K562 (cell line): ENCODE measurements at regions not wholly inside any gene's neighbourhood (a gene's known extent, or its start where the extent isn't known, plus 50 kb on each side); places are given as distances from the start of the nearest gene placed in this dataset.

Experiments used
- ATAC-seq: fragments of 200-7000 bp; cut with Tn5 transposase; 3 replicates; pipeline ENCODE4 v1.9.1; 2020; ENCODE audit warnings: moderate library complexity
- BruUV-seq: library from RNA; stranded (reverse); fragments of 400-500 nt; replicated peaks from 2 replicates; lab custom pipeline; 2021; lab: Mats Ljungman, UMichigan
- CTCF ChIA-PET: fragments of 300-600 bp; formaldehyde crosslinking; extraction: SDS; loops from one replicate; lab custom pipeline; 2021; ENCODE audit warnings: low intra/inter-chr PET ratio; lab: Yijun Ruan, JAX
- POLR2A ChIA-PET: fragments of 300-600, 350-650 bp; sonication (Branson Sonifier 250); formaldehyde crosslinking; extraction: SDS; loops from one replicate; lab custom pipeline; 2021; ENCODE audit warnings: antibody characterized with exemption, inconsistent platforms; lab: Yijun Ruan, JAX
- DNase-seq, 4 experiments: peaks; one replicate each; pipeline versions ENCODE4 v3.0.0 to v3.0.0-alpha.2; 2011 to 2018; ENCODE audit warnings: low spot score in 3 of 4, mixed read lengths in 3 of 4; ENCODE audit errors: extremely low read depth in 1 of 4
- FAIRE-seq: peaks from 2 replicates; lab custom pipeline; 2011; peaks lifted over from hg19 to GRCh38; lab: Jason Lieb, UNC
- H2AFZ ChIP-seq: 2 replicates; pipeline ENCODE4 v1.6.0; 2011; ENCODE audit warnings: low read depth, low read length, control low read depth, inconsistent platforms
- H3K27ac ChIP-seq: fragments of 200-600 bp; 3 replicates; pipeline ENCODE4 v1.8.0; 2011; ENCODE audit warnings: low read depth, mild to moderate bottlenecking, control low read depth, inconsistent platforms, low read length, moderate library complexity, mixed read lengths; ENCODE audit errors: extremely low read depth
- H3K27me3 ChIP-seq, 2 experiments: fragments of 300-600 bp in 1 of 2; 2 replicates in 1 of 2; 3 replicates in 1 of 2; pipeline versions ENCODE4 v1.6.0 to v1.8.0; 2011; ENCODE audit warnings: inconsistent platforms in 2 of 2, low read length in 2 of 2, mild to moderate bottlenecking in 1 of 2, mixed read lengths in 1 of 2, moderate library complexity in 1 of 2; ENCODE audit not compliant: control insufficient read depth in 2 of 2, insufficient read depth in 2 of 2
- H3K36me3 ChIP-seq: fragments of 300-600 bp; 3 replicates; pipeline ENCODE4 v1.8.0; 2011; ENCODE audit warnings: mild to moderate bottlenecking, low read length, inconsistent platforms; ENCODE audit not compliant: control insufficient read depth, insufficient read depth
- H3K4me1 ChIP-seq, 2 experiments: fragments of 200-600 bp in 1 of 2; replicated peaks in 1 of 2; 2 replicates in 1 of 2; 3 replicates in 1 of 2; pipeline versions ENCODE4 v1.5.1 to v1.8.0; 2011; ENCODE audit warnings: inconsistent platforms in 2 of 2, low read length in 2 of 2, mild to moderate bottlenecking in 1 of 2, mixed read lengths in 1 of 2, moderate library complexity in 1 of 2; ENCODE audit not compliant: control insufficient read depth in 2 of 2, insufficient read depth in 2 of 2
- H3K4me2 ChIP-seq: 2 replicates; pipeline ENCODE4 v1.6.1; 2011; ENCODE audit warnings: low read length, control low read depth, inconsistent platforms, mixed read lengths; ENCODE audit not compliant: insufficient read depth
- H3K4me3 ChIP-seq: fragments of 200-600 bp; sonication (generic), shearing (Covaris generic); 2 replicates; pipeline ENCODE4 v1.5.1; 2016; ENCODE audit warnings: control low read depth, inconsistent platforms
- H3K79me2 ChIP-seq: fragments of 200-600 bp; 3 replicates; pipeline ENCODE4 v1.8.0; 2011; ENCODE audit warnings: low read length, inconsistent platforms; ENCODE audit not compliant: control insufficient read depth, insufficient read depth
- H3K9ac ChIP-seq, 2 experiments: 2 replicates each; pipeline versions ENCODE4 v1.6.0 to v1.6.1; 2011; ENCODE audit warnings: low read depth in 2 of 2, low read length in 2 of 2, control low read depth in 1 of 2, inconsistent platforms in 1 of 2, mild to moderate bottlenecking in 1 of 2, mixed read lengths in 1 of 2; ENCODE audit not compliant: insufficient read depth in 1 of 2
- H3K9me1 ChIP-seq: one replicate; pipeline ENCODE4 v1.6.0; 2011; ENCODE audit warnings: inconsistent platforms, mild to moderate bottlenecking, low read length, moderate library complexity; ENCODE audit not compliant: control insufficient read depth, insufficient read depth
- H3K9me3 ChIP-seq: replicated peaks from 2 replicates; pipeline ENCODE4 v1.5.1; 2011; ENCODE audit warnings: low read depth, low read length, inconsistent platforms; ENCODE audit not compliant: control insufficient read depth, insufficient read depth
- H4K20me1 ChIP-seq: replicated peaks from 2 replicates; pipeline ENCODE4 v1.6.1; 2011; ENCODE audit warnings: low read length, inconsistent platforms, mixed read lengths; ENCODE audit not compliant: control insufficient read depth, insufficient read depth
- EZH2 ChIP-seq: IDR thresholded peaks from 2 replicates; pipeline ENCODE4 v1.6.1; 2012; ENCODE audit warnings: low read depth, mild to moderate bottlenecking, inconsistent platforms, low read length, borderline replicate concordance
- RAD51 ChIP-seq: fragments of 450-650 bp; IDR thresholded peaks from 2 replicates; pipeline ENCODE4 v1.7.1; 2016; ENCODE audit warnings: low read depth, mild to moderate bottlenecking, borderline replicate concordance
- TCF7L2 ChIP-seq: fragments of 150-350 bp; IDR thresholded peaks from 2 replicates; pipeline ENCODE4 v1.6.1; 2016; ENCODE audit warnings: low read depth, mild to moderate bottlenecking, low read length, moderate library complexity
- TSC22D4 ChIP-seq: fragments of 450-650 bp; IDR thresholded peaks from 2 replicates; pipeline ENCODE4 v1.6.1; 2016; ENCODE audit warnings: missing genetic modification characterization, missing biosample characterization, control low read depth
- ZNF253 ChIP-seq: fragments of 250-450 bp; sonication (Bioruptor Pico); conservative IDR thresholded peaks from 2 replicates; pipeline ENCODE4 v1.6.1; 2021; ENCODE audit warnings: mild to moderate bottlenecking
- WGBS: fragments of 100-300 bp; shearing (Covaris generic); methylation state at CpG from one replicate; pipeline ENCODE4 v1.1.6; 2016; ENCODE audit warnings: low coverage, mixed read lengths; ENCODE audit not compliant: insufficient coverage; ENCODE audit errors: missing lambda C conversion rate; 5-methylcytosine and 5-hydroxymethylcytosine counted together
- in situ Hi-C: fragments of 300-500 bp; cut with MboI; formaldehyde crosslinking; loops from 4 replicates; pipeline ENCODE4 v1.15.0; 2018; ENCODE audit warnings: inconsistent platforms, mixed read lengths
- intact Hi-C: fragments of 100-400 bp; cut with micrococcal nuclease; formaldehyde crosslinking; loops from 2 replicates; pipeline ENCODE4 v1.14.2; 2022
- TF ChIP-seq, protein P1 (sequence below), 2 experiments: fragments of 450-650 bp in 1 of 2; IDR thresholded peaks; 2 replicates each; pipeline ENCODE4 v1.6.1; 2011 to 2017; ENCODE audit warnings: low read depth in 2 of 2, antibody characterized with exemption in 1 of 2, borderline replicate concordance in 1 of 2, low read length in 1 of 2, mild to moderate bottlenecking in 1 of 2, mixed read lengths in 1 of 2; ENCODE audit not compliant: control insufficient read depth in 1 of 2

DNA sequence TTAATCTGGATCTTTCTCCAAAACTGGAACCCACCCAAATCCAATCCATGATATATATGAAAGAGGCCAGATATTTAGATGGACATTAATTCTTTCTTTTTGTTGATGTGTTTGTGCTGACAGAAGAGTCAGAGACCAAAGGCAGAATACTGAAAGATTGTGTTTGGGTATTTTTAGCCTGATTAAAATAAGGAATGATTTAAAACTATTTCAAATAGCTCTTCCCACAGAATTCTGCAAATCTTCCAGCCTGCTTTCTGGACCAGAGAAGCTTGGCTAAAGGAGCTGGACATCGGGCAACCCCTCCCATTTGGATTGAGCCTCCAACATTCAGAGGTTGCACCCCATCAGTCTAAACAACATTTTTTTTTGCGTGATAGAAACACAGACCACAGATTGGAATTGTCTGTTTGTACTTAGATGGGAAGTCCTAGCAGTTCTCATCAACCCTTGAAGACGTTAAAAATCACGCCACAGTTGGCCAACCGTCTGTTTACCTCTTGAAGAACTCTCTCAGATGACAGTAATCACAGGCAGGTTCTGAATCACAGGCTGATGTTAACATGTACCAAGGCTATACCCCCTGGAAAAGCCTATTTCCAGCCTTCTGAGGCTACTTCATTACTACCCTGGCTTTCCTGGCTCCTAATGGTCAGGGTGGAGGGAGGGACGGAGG is 155.2 kb upstream of the NRP1 start:
- no peak for DNase-seq
- ChIA-PET POLR2A (no interaction called here), CTCF (no interaction called here)
- H3K4me3 ChIP-seq, result no peak overlapping the region
- H3K36me3 ChIP-seq, result no peaks in the 10 kb centered on the region
- H3K9me3 ChIP-seq, result no peaks in the 10 kb centered on the region
- no peaks in the 10 kb centered on the region for H3K79me2 ChIP-seq
- WGBS, result 0% methylated on average over 6 of the region's 6 CpGs
- no peak overlapping the region for H2AFZ ChIP-seq
- no peak overlapping the region for H3K9ac ChIP-seq
- intact Hi-C loops, result no loop called here
- TF ChIP-seq, protein P1, sequence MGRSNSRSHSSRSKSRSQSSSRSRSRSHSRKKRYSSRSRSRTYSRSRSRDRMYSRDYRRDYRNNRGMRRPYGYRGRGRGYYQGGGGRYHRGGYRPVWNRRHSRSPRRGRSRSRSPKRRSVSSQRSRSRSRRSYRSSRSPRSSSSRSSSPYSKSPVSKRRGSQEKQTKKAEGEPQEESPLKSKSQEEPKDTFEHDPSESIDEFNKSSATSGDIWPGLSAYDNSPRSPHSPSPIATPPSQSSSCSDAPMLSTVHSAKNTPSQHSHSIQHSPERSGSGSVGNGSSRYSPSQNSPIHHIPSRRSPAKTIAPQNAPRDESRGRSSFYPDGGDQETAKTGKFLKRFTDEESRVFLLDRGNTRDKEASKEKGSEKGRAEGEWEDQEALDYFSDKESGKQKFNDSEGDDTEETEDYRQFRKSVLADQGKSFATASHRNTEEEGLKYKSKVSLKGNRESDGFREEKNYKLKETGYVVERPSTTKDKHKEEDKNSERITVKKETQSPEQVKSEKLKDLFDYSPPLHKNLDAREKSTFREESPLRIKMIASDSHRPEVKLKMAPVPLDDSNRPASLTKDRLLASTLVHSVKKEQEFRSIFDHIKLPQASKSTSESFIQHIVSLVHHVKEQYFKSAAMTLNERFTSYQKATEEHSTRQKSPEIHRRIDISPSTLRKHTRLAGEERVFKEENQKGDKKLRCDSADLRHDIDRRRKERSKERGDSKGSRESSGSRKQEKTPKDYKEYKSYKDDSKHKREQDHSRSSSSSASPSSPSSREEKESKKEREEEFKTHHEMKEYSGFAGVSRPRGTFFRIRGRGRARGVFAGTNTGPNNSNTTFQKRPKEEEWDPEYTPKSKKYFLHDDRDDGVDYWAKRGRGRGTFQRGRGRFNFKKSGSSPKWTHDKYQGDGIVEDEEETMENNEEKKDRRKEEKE (IDR thresholded peaks at IDR 0.05; ENCODE audit: borderline replicate concordance in 1 of 2, control insufficient read depth in 1 of 2, low read depth in 2 of 2, low read length in 1 of 2), result no peak
- TF ChIP-seq TCF7L2 (no peak), EZH2 (no peak), ZNF253 (no peak), TSC22D4 (tag) (no peak), RAD51 (no peak)
- no peaks in the 10 kb centered on the region for H3K9me1 ChIP-seq
- H4K20me1 ChIP-seq, result no peaks in the 10 kb centered on the region
- in situ Hi-C loops, result no loop called here
- H3K27ac ChIP-seq, result no peak overlapping the region
- ATAC-seq, result no peak
- no peaks in the 10 kb centered on the region for H3K27me3 ChIP-seq
- BruUV-seq, result no TSS peak
- FAIRE-seq, result no peak
- no peaks in the 10 kb centered on the region for H3K4me1 ChIP-seq
- no peak overlapping the region for H3K4me2 ChIP-seq
